ENCODE measurements at regions not wholly inside any gene's neighbourhood (a gene's known extent, or its start where the extent isn't known, plus 50 kb on each side); places are given as distances from the start of the nearest gene placed in this dataset.

- Histone ChIP-seq H3K36me3 (no peaks in the 10 kb centered on the region), H3K4me1 (no peaks in the 10 kb centered on the region), H3K4me3 (no peak overlapping the region), H3K27ac (no peak overlapping the region), H3K27me3 (no peaks in the 10 kb centered on the region), H3K9me3 (no peaks in the 10 kb centered on the region)
- no peak for TF ChIP-seq CTCF (IDR thresholded peaks at IDR 0.05)
- TF ChIP-seq POLR2AphosphoS5 (IDR thresholded peaks at IDR 0.05), result no peak
- TF ChIP-seq POLR2A (IDR thresholded peaks at IDR 0.05), result no peak
- no peak for TF ChIP-seq EP300 (IDR thresholded peaks at IDR 0.05; ENCODE audit: low read depth)
- no peak for DNase-seq
- intact Hi-C loops (cut with DNase I; ENCODE audit: low total_unique reads) (no loop called here), in situ Hi-C loops (cut with MboI; ENCODE audit: low pct_ligation_motif_present in 1 of 4, low pct_unique_long_range_greater_than_20kb in 1 of 4, low sequenced_read_pairs in 3 of 4) (no loop called here)
- WGBS, 2 donors (ENCODE audit: low coverage in 1 of 2), result 40 to 50% methylated on average over 4 of the region's 4 CpGs
These were observed 194.0 kb downstream of the AJAP1 start for GRCh38 chr1:4848431-4848830.

GRCh38 chr1:4847711-4848110 lies 193.3 kb downstream of the AJAP1 start:
- Histone ChIP-seq H3K4me3 (no peak overlapping the region), H3K27me3 (no peaks in the 10 kb centered on the region), H3K27ac (no peak overlapping the region), H3K36me3 (no peaks in the 10 kb centered on the region), H3K9me3 (no peaks in the 10 kb centered on the region), H3K4me1 (no peaks in the 10 kb centered on the region)
- intact Hi-C loops (cut with DNase I; ENCODE audit: low total_unique reads), result no loop called here
- 80 to 88% methylated on average over 2 to 5 of the region's 5 CpGs for WGBS, 2 donors (ENCODE audit: low coverage in 1 of 2)
- DNase-seq, result no peak
- in situ Hi-C loops (cut with MboI; ENCODE audit: low pct_ligation_motif_present in 1 of 4, low pct_unique_long_range_greater_than_20kb in 1 of 4, low sequenced_read_pairs in 3 of 4), result no loop called here
- TF ChIP-seq POLR2AphosphoS5 (IDR thresholded peaks at IDR 0.05) (no peak), POLR2A (IDR thresholded peaks at IDR 0.05) (no peak), EP300 (IDR thresholded peaks at IDR 0.05; ENCODE audit: low read depth) (no peak), CTCF (IDR thresholded peaks at IDR 0.05) (no peak)

Small RNAs in the stretch of these regions (small RNA-seq; reads per million reads assigned to genes)
- gene MIR4417, result 0 reads per million in 4 donors
